GM23248 (cell line): ENCODE measurements at regions not wholly inside any gene's neighbourhood (a gene's known extent, or its start where the extent isn't known, plus 50 kb on each side); places are given as distances from the start of the nearest gene placed in this dataset.

Source experiments
- DNase-seq: peaks from one replicate; pipeline ENCODE4 v3.0.0-alpha.2; 2015
- H2AFZ ChIP-seq: fragments of 200-600 bp; sonication (generic); 2 replicates; pipeline ENCODE4 v1.6.1; 2016; ENCODE audit warnings: antibody characterized with exemption
- H3F3A ChIP-seq: fragments of 200-600 bp; sonication (generic); 2 replicates; pipeline ENCODE4 v1.6.1; 2016; ENCODE audit warnings: mild to moderate bottlenecking, antibody characterized with exemption, mixed run types; ENCODE audit not compliant: insufficient read depth
- H3K27ac ChIP-seq: fragments of 200-600 bp; sonication (generic); 2 replicates; pipeline ENCODE4 v1.5.1; 2016; ENCODE audit warnings: mild to moderate bottlenecking
- H3K27me3 ChIP-seq: fragments of 200-600 bp; sonication (generic); replicated peaks from 2 replicates; pipeline ENCODE4 v1.6.1; 2016; ENCODE audit warnings: mild to moderate bottlenecking; ENCODE audit not compliant: insufficient read depth
- H3K36me3 ChIP-seq: fragments of 200-600 bp; sonication (generic); 2 replicates; pipeline ENCODE4 v1.6.1; 2016; ENCODE audit warnings: low read depth, mild to moderate bottlenecking
- H3K4me1 ChIP-seq: fragments of 200-600 bp; sonication (generic); 2 replicates; pipeline ENCODE4 v1.6.1; 2016; ENCODE audit warnings: mild to moderate bottlenecking; ENCODE audit not compliant: insufficient read depth
- H3K4me2 ChIP-seq: fragments of 200-600 bp; sonication (generic); one replicate; pipeline ENCODE4 v1.6.1; 2016; ENCODE audit warnings: mild to moderate bottlenecking; ENCODE audit not compliant: unreplicated experiment
- H3K4me3 ChIP-seq: fragments of 200-600 bp; sonication (generic); 2 replicates; pipeline ENCODE4 v1.5.1; 2016; ENCODE audit warnings: mild to moderate bottlenecking
- H3K79me2 ChIP-seq: fragments of 200-600 bp; sonication (generic); 2 replicates; pipeline ENCODE4 v1.6.1; 2016; ENCODE audit warnings: mild to moderate bottlenecking; ENCODE audit not compliant: insufficient read depth
- H3K9ac ChIP-seq: fragments of 200-600 bp; sonication (generic); 2 replicates; pipeline ENCODE4 v1.6.1; 2016; ENCODE audit warnings: mild to moderate bottlenecking
- H3K9me2 ChIP-seq: fragments of 200-600 bp; sonication (generic); 2 replicates; pipeline ENCODE4 v1.6.1; 2016; ENCODE audit warnings: mixed run types, mild to moderate bottlenecking, moderate library complexity; ENCODE audit not compliant: insufficient read depth
- H3K9me3 ChIP-seq: fragments of 200-600 bp; sonication (generic); one replicate; pipeline ENCODE4 v1.6.1; 2017; ENCODE audit warnings: low read depth
- H4K20me1 ChIP-seq: fragments of 200-600 bp; sonication (generic); 2 replicates; pipeline ENCODE4 v1.6.0; 2016; ENCODE audit not compliant: insufficient read depth
- EZH2 ChIP-seq: fragments of 200-600 bp; sonication (generic); IDR thresholded peaks from 2 replicates; pipeline ENCODE4 v1.6.1; 2018; ENCODE audit warnings: antibody characterized with exemption, mild to moderate bottlenecking; ENCODE audit not compliant: insufficient read depth, poor library complexity, severe bottlenecking
- EZH2phosphoT487 ChIP-seq: fragments of 200-600 bp; sonication (generic); IDR thresholded peaks from 2 replicates; pipeline ENCODE4 v1.6.1; 2018; ENCODE audit warnings: antibody characterized with exemption, moderate library complexity, mild to moderate bottlenecking, low read depth; ENCODE audit not compliant: insufficient read depth
- WGBS, 2 experiments: methylation state at CpG; one replicate each; pipeline ENCODE4 v1.1.6; 2015 to 2017; ENCODE audit warnings: low lambda C conversion rate in 2 of 2, low coverage in 1 of 2; ENCODE audit errors: missing lambda C conversion rate in 2 of 2; 5-methylcytosine and 5-hydroxymethylcytosine counted together
- in situ Hi-C: fragments of 300-500 bp; cut with MboI; formaldehyde crosslinking; loops from 2 replicates; pipeline ENCODE4 v1.15.0; 2020

DNA sequence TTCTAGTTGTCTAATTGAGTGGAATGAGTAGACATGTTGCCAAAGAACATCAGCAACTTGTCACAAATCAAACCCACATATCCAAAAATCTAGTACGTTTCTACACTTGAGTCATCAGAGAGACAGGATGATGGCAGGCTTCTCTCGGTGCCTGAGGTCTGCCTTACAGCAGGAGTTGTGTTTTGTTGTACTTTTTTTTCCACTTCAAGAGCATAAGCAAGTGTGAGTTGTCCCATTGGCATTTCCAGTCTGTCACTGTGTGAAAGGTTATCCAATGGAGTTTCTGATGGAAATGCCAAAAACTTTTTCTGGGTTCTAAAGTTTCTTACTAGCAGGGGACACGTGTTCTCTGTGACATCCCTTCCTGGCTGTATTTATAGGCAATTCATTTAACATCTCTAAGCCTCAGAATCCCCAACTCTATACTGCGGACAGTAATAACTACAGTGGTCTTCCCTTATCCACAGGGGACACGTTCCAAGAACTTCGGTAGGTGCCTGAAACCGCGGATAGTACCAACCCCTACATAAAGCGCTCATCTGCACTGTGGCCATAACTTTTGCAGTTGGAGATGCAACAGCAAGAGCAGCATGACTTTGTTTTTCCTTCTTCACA lies 246.5 kb downstream of the SYK start:
- Histone ChIP-seq H3K79me2 (no peaks in the 10 kb centered on the region), H2AFZ (peak overlapping the region; percentile 58), H3K9ac (peak overlapping the region; percentile 48; the same call in 1 of the 2 replicates), H3K4me1 (peaks cover 22% of the 10 kb centered on the region), H4K20me1 (no peaks in the 10 kb centered on the region), H3K27ac (peak overlapping the region; percentile 65), H3K36me3 (no peaks in the 10 kb centered on the region), H3K9me2 (no peaks in the 10 kb centered on the region), H3K27me3 (no peaks in the 10 kb centered on the region), H3F3A (peaks cover 21% of the 10 kb centered on the region), H3K4me2 (peak overlapping the region; percentile 73), H3K4me3 (peak overlapping the region; percentile 30), H3K9me3 (no peaks in the 10 kb centered on the region)
- 58 to 62% methylated on average over 9 of the region's 9 CpGs for WGBS, 2 experiments
- in situ Hi-C loops: no loop called here
- TF ChIP-seq EZH2: no peak
- no peak for TF ChIP-seq EZH2phosphoT487
- DNase-seq: peak; percentile 90

DNA sequence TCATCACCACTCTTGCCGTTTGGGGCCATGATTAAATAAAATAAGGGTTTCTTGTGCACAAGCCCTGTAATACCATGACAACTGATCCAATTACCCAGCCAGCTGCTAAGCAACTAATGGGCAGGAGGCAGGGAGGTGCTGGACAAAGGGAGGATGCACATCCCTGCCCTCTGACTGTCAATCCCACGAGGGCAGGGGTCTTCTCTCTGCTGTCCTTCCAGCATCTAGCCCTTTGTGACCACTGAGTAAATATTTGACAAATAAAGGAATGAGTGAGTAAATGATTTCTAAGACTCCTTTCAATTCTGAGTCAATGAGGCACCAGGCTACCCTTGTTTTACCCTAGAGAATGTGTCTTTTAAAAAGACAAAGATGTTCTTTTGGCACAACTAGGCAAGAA lies 247.1 kb downstream of the SYK start:
- Histone ChIP-seq H3K36me3 (no peaks in the 10 kb centered on the region), H3F3A (peaks cover 21% of the 10 kb centered on the region), H3K9me2 (no peaks in the 10 kb centered on the region), H4K20me1 (no peaks in the 10 kb centered on the region), H3K27ac (peak overlapping the region; percentile 65), H3K9ac (no peak overlapping the region; the same call in 1 of the 2 replicates), H3K4me1 (peaks cover 22% of the 10 kb centered on the region), H3K27me3 (no peaks in the 10 kb centered on the region), H3K4me3 (no peak overlapping the region), H3K79me2 (no peaks in the 10 kb centered on the region), H3K9me3 (no peaks in the 10 kb centered on the region), H2AFZ (0 out of 2 replicates have a peak overlapping the region, but pooled peaks have one; percentile 58), H3K4me2 (no peak overlapping the region)
- no peak for DNase-seq
- TF ChIP-seq EZH2phosphoT487 (no peak), EZH2 (no peak)
- 53 to 56% methylated on average over 2 of the region's 2 CpGs for WGBS, 2 experiments
- in situ Hi-C loops: no loop called here

DNA sequence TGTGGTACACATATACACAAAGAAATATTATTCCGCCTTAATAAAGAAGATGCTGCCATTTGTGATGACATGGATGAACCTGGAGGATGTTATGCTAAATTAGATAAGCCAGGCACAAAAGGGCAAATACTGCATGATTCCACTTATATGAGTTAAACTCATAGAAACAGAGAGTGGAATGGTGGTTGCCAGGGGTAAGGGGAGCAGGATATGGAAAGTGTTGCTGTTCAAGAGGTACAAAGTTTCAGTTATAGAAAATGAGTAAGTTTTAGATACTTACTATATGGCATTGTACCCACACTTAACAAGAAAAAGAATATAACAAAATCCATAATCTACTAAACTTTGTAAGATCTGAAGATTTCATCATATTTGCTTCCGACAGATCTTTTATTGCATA lies 252.2 kb downstream of the SYK start:
- Histone ChIP-seq H3K9ac (no peak overlapping the region), H4K20me1 (no peaks in the 10 kb centered on the region), H3K9me2 (no peaks in the 10 kb centered on the region), H2AFZ (no peak overlapping the region), H3F3A (0 out of 2 replicates have a peak, but pooled peaks cover 8% of the 10 kb centered on the region), H3K79me2 (no peaks in the 10 kb centered on the region), H3K9me3 (no peaks in the 10 kb centered on the region), H3K4me1 (peaks cover 14% of the 10 kb centered on the region), H3K4me2 (no peak overlapping the region), H3K27me3 (no peaks in the 10 kb centered on the region), H3K4me3 (no peak overlapping the region), H3K27ac (no peak overlapping the region), H3K36me3 (no peaks in the 10 kb centered on the region)
- in situ Hi-C loops: no loop called here
- no peak for TF ChIP-seq EZH2phosphoT487
- no peak for TF ChIP-seq EZH2
- no peak for DNase-seq
- WGBS, 2 experiments: 75 to 84% methylated on average over 2 of the region's 2 CpGs

DNA sequence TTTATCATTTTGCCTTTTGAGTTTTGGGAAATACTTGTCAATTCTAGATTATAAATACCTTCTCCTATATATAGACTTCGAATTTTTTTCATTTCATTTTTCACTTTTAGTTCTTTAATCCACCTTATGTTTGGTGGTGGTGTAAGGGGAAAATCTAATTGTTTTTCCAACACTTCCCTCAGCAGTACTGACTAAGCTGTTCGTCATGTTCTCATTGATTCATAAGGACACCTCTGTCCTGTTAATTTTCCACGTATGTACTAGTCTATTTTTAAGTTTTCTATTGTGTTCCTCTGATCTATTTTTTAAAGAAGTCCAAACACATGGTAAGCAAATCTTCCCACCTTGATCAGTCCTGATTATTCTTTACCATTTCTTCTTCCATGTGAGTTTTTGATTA lies 254.2 kb downstream of the SYK start:
- Histone ChIP-seq H3K4me1 (peaks cover 25% of the 10 kb centered on the region), H3K4me2 (no peak overlapping the region), H2AFZ (no peak overlapping the region), H3K9ac (no peak overlapping the region), H4K20me1 (no peaks in the 10 kb centered on the region), H3K4me3 (no peak overlapping the region), H3K9me3 (no peaks in the 10 kb centered on the region), H3K27ac (no peak overlapping the region), H3K79me2 (no peaks in the 10 kb centered on the region), H3K36me3 (no peaks in the 10 kb centered on the region), H3K9me2 (no peaks in the 10 kb centered on the region), H3K27me3 (no peaks in the 10 kb centered on the region), H3F3A (peaks cover 15% of the 10 kb centered on the region)
- WGBS, 2 experiments: 76 to 81% methylated on average over 3 of the region's 3 CpGs
- in situ Hi-C loops: no loop called here
- TF ChIP-seq EZH2: no peak
- no peak for DNase-seq

DNA sequence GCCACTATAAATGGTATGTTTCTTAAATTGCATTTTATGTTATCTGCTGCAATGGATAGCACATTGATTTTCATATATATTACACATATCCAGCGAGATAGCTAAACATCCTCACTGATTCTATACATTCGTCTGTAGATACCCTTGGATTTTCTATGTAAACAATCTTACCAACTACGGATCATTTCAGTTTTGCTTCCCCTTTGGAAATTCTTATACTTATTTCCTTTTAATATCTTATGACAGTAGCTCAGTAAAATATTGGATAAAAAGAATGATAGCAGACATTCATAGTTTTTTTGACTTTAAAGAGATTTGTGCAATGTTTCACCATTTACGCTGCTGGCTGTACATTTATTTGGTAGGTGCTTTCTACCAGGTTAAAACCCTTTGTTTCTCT lies 254.9 kb downstream of the SYK start:
- DNase-seq: no peak
- Histone ChIP-seq H3K4me3 (no peak overlapping the region), H3K36me3 (no peaks in the 10 kb centered on the region), H3K4me1 (peaks cover 32% of the 10 kb centered on the region), H3F3A (peaks cover 21% of the 10 kb centered on the region), H3K27me3 (no peaks in the 10 kb centered on the region), H3K27ac (no peak overlapping the region; the same call in 1 of the 2 replicates), H3K79me2 (no peaks in the 10 kb centered on the region), H4K20me1 (no peaks in the 10 kb centered on the region), H3K9me3 (no peaks in the 10 kb centered on the region), H2AFZ (no peak overlapping the region; the same call in 1 of the 2 replicates), H3K4me2 (peak overlapping the region; percentile 3), H3K9me2 (no peaks in the 10 kb centered on the region), H3K9ac (0 out of 2 replicates have a peak overlapping the region, but pooled peaks have one; percentile 6)
- TF ChIP-seq EZH2phosphoT487 (no peak), EZH2 (no peak)
- 97 to 99% methylated on average over 4 of the region's 4 CpGs for WGBS, 2 experiments
- in situ Hi-C loops: no loop called here
